GM10266 (cell line): ENCODE measurements at regions not wholly inside any gene's neighbourhood (a gene's known extent, or its start where the extent isn't known, plus 50 kb on each side); places are given as distances from the start of the nearest gene placed in this dataset.
"Not testable (repeated sequence)": the region's sequence is repeated elsewhere in the genome, so short reads cannot be mapped to it uniquely, and the experiment has no call there.

ENCODE experiments used
- DNase-seq: peaks from one replicate; pipeline ENCODE4 v3.0.0; 2012; ENCODE audit errors: extremely low spot score
- TF ChIP-seq, protein P1 (sequence below): IDR thresholded peaks from 2 replicates; pipeline ENCODE4 v1.5.1; 2012; ENCODE audit warnings: mild to moderate bottlenecking, low read depth; ENCODE audit not compliant: control insufficient read depth, insufficient read depth; ENCODE audit errors: missing control alignments

DNA sequence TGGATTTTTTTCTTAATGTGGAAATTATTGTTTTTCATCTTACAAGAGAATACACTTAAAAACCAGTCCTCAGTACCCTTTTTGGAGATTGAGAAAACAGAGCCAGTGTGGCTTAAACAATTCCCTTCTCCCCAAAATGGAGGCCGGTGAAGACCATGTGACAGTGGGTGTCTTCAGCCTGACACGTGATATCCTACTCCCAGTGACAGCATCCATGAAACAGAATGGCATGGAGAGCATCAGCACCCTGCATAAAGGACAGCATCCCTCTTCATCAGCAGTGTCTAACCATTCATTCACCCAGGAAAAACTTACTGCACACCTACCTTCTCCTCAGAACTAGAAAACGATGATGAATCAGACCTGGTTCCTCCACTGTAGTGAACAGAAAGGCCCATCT lies 103.4 kb upstream of the RAI14 start:
- TF ChIP-seq, protein P1, sequence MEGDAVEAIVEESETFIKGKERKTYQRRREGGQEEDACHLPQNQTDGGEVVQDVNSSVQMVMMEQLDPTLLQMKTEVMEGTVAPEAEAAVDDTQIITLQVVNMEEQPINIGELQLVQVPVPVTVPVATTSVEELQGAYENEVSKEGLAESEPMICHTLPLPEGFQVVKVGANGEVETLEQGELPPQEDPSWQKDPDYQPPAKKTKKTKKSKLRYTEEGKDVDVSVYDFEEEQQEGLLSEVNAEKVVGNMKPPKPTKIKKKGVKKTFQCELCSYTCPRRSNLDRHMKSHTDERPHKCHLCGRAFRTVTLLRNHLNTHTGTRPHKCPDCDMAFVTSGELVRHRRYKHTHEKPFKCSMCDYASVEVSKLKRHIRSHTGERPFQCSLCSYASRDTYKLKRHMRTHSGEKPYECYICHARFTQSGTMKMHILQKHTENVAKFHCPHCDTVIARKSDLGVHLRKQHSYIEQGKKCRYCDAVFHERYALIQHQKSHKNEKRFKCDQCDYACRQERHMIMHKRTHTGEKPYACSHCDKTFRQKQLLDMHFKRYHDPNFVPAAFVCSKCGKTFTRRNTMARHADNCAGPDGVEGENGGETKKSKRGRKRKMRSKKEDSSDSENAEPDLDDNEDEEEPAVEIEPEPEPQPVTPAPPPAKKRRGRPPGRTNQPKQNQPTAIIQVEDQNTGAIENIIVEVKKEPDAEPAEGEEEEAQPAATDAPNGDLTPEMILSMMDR = no peak
- DNase-seq = no peak

DNA sequence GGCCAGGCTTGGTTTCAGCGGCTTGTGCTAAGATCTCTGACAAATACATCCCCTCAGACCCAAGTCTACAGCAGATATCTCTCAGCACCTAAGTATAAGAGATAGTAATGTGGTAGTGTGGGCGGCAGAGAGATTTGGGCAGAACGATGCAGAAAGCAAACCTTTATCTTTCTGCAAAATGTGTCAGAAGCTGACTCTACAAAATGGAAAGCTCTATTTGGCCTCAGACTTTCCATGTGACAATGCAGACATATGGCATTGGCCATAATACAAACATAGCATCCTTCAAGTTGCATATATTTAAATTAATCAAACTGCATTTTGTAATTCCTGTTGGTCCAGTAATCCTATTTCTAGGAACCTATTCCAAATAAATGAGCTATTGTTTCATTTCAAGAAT lies 102.5 kb upstream of the RAI14 start:
- TF ChIP-seq, protein P1 = no peak
- DNase-seq = no peak

DNA sequence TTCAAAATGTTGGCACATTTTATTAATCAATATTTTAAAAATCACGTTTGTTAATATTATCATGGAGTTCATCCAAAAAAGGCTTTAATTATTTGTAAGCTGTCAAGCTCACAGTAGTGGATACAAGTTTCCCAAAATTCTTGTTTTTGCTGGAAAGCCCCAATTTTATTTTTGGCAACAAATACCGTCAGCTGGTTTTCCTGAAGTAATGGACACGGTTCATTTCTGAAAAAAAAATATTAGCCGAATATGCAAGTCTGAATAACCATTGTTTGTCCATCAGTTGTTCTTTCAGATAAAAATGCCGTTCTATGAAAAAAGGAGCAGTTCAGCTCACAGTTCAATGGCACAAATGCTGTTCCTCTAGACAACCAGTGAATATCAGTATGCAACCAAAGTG lies 101.5 kb upstream of the RAI14 start:
- no peak for DNase-seq
- TF ChIP-seq, protein P1 = no peak

DNA sequence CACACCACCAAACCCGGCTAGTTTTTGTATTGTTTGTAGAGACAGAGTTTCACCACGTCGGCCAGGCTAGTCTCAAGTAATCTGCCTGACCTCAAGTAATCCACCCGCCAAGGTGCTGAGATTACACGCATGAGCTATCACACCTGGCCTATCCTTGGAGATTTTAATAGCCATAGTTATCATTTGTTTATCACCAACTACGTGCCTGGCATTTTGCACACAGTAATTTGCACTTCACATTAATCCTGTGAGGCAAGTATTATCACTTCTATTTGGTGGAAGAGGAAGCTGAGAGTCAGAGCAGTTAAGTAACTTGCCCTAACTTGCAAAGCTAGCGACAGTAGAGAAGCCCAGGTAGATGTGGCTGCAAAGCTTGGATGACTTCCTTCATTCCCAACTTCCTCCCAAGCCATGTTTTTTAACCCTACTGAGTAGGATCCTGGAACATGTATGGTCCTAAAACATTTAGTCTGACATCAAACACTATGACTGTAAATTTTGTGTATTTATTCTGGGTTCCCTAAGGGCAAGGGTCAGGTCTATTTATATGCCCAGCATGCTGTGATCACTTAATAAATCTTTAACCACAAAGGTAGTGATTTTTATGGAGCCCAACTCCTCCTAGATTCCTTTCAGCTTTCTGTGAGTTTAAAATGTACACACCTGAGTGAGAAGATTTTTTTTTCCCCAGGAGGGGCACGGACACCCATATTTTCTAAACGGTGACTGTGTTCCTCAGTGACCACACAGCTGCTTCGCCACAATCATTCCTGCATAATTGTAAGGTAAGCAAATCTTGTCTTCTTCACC lies 100.2 kb upstream of the RAI14 start:
- TF ChIP-seq, protein P1 = no peak
- DNase-seq = no peak

DNA sequence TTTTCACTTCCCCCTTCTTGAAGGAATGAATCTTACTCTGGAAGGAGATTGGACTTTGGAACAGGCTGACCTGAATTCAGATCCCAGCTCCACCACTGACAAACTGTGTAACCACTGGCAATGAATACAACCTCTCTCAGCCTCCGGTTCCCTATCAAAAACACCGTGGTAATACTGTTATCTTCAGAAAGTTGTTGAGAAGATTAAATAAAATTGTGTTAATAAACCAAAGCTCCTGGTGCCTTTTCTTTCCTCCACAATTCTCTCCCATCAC lies 99.7 kb upstream of the RAI14 start:
- no peak for DNase-seq
- TF ChIP-seq, protein P1 = no peak

DNA sequence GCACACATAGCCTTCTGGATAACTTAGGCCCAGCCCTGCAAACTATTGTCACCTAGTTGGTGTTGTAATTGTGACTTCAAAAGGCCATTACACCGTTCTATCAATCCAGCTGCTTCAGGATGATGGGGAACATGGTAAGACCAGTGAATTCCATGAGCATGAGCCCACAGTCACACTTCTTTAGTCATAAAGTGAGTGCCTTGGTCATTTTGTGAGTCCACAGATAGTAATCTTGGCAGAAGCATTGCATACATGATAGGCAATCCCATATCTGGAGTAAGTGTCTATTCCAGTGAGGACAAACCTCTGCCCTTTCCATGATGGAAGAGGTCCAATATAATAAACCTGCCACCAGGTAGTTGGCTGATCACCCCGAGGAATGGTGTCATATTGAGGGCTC lies 94.5 kb upstream of the RAI14 start:
- DNase-seq = not testable (repeated sequence)

DNA sequence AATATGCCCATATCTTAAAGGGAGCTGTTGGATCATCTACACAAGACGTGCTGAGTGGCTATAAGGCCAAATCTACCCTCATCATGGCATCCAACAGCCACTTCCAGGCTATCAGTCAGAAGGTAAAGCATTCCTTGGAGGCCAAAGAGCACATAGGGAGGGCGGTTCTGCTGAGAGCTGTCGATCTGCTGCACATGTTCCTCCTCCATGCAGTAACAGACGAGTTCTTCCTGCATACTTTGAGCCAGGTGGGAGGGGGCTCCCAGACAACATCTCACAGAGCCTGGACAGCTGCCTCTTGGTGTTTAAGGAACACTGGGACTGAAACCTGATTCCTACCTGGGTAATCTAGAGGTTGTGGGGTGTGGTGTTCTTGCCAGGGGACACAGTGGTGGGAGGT lies 93.3 kb upstream of the RAI14 start:
- TF ChIP-seq, protein P1 = no peak
- DNase-seq = no peak

DNA sequence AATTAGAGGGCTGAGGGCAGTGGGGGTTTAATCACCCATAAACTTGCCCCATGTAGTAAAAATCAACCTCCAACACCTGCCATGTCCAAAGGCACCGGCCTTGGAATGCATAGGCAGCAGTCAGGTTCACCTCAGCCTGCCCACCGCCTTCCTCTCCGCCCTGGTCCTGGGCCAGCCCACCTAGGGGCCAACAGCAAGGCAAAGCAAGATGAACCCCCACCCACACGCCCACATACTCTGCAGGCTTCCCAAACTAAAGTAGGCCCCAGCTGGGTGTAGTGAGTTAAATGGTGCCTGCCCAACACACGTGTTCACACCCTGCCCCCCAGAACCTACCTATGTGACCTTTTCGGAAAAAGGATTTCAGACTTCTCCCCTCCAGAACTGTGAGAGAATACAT lies 92.9 kb upstream of the RAI14 start:
- TF ChIP-seq, protein P1 = no peak

More for the DNA sequence above, 92.9 kb upstream of the RAI14 start:
- DNase-seq = no peak
